ENCODE measurements at regions not wholly inside any gene's neighbourhood (a gene's known extent, or its start where the extent isn't known, plus 50 kb on each side); places are given as distances from the start of the nearest gene placed in this dataset.

- TF ChIP-seq CTCF (IDR thresholded peaks at IDR 0.05) (no peak), POLR2A (IDR thresholded peaks at IDR 0.05) (no peak)
Observed at GRCh38 chr2:45102579-45103117, 93.4 kb upstream of the SIX2 start.

All from breast epithelium (tissue), 3 donors.